HG03457 (cell line): ENCODE measurements at regions not wholly inside any gene's neighbourhood (a gene's known extent, or its start where the extent isn't known, plus 50 kb on each side); places are given as distances from the start of the nearest gene placed in this dataset.
"Not testable (repeated sequence)": the region's sequence is repeated elsewhere in the genome, so short reads cannot be mapped to it uniquely, and the experiment has no call there.

Experiments used
- ATAC-seq: cut with Tn5 transposase; IDR thresholded peaks from one replicate; pipeline ENCODE4 v1.9.1; 2021; ENCODE audit warnings: moderate number of reproducible peaks; ENCODE audit not compliant: unreplicated experiment

- ATAC-seq: no peak
These were observed 145.9 kb upstream of the ZNF608 start for GRCh38 chr5:124892185-124892848.

- ATAC-seq: no peak
These were observed 148.1 kb upstream of the ZNF608 start for GRCh38 chr5:124894541-124894940.

GRCh38 chr5:124895236-124895635 lies 148.8 kb upstream of the ZNF608 start:
- ATAC-seq: no peak

- ATAC-seq: no peak
These were observed 154.6 kb upstream of the ZNF608 start for GRCh38 chr5:124901081-124901480.

- ATAC-seq: peak; percentile 100
These were observed 155.8 kb upstream of the ZNF608 start for GRCh38 chr5:124902097-124902821.

- ATAC-seq: no peak
These were observed 159.1 kb upstream of the ZNF608 start for GRCh38 chr5:124905256-124906130.

- ATAC-seq: no peak
These were observed 160.1 kb upstream of the ZNF608 start for GRCh38 chr5:124906339-124907097.

- ATAC-seq: no peak
These were observed 160.7 kb upstream of the ZNF608 start for GRCh38 chr5:124907098-124907644.

- peak; percentile 80 for ATAC-seq
These were observed 162.4 kb upstream of the ZNF608 start for GRCh38 chr5:124908581-124909451.

GRCh38 chr5:124909734-124910133 lies 163.3 kb upstream of the ZNF608 start:
- no peak for ATAC-seq

- no peak for ATAC-seq
These were observed 164.0 kb upstream of the ZNF608 start for GRCh38 chr5:124910354-124911016.

- no peak for ATAC-seq
These were observed 166.3 kb upstream of the ZNF608 start for GRCh38 chr5:124912638-124913328.

- ATAC-seq: no peak
These were observed 166.9 kb upstream of the ZNF608 start for GRCh38 chr5:124913329-124913653.

- ATAC-seq: not testable (repeated sequence)
These were observed 169.9 kb upstream of the ZNF608 start for GRCh38 chr5:124916313-124916712.

GRCh38 chr5:124918618-124919017 lies 172.2 kb upstream of the ZNF608 start:
- no peak for ATAC-seq

- no peak for ATAC-seq
These were observed 172.6 kb upstream of the ZNF608 start for GRCh38 chr5:124919076-124919475.

- no peak for ATAC-seq
These were observed 173.5 kb upstream of the ZNF608 start for GRCh38 chr5:124919747-124920525.
